ENCODE measurements at regions not wholly inside any gene's neighbourhood (a gene's known extent, or its start where the extent isn't known, plus 50 kb on each side); places are given as distances from the start of the nearest gene placed in this dataset.

DNA sequence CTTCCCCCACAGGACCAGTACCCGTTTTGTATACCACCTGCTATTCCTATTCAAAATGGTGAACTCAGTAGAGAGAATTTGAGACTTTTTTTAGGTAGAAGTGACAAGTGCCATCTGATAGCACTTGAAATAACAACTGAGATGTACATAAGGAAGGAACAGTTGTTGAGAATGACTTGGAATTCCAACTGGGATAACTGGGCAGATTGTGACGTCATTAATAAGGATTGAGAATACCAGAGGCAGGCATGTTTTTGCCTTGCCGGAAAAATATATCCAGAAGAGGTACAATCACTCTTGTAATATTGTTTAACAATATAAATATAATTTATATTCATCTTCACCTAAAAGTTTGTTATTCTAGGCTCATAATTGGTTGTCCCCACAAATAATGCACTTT, 454.1 kb upstream of the RGMA start:
- H3K27me3 Mint-ChIP-seq (ENCODE audit: insufficient read depth): no peaks in the 10 kb centered on the region; the same call in 1 of the 2 replicates
- no peaks in the 10 kb centered on the region for H3K4me1 Mint-ChIP-seq (ENCODE audit: low read depth)
- DNase-seq: no peak
- H3K27ac Mint-ChIP-seq: no peak overlapping the region
- peaks cover 34% of the 10 kb centered on the region for H3K9me3 Mint-ChIP-seq
- TF ChIP-seq, protein P1, sequence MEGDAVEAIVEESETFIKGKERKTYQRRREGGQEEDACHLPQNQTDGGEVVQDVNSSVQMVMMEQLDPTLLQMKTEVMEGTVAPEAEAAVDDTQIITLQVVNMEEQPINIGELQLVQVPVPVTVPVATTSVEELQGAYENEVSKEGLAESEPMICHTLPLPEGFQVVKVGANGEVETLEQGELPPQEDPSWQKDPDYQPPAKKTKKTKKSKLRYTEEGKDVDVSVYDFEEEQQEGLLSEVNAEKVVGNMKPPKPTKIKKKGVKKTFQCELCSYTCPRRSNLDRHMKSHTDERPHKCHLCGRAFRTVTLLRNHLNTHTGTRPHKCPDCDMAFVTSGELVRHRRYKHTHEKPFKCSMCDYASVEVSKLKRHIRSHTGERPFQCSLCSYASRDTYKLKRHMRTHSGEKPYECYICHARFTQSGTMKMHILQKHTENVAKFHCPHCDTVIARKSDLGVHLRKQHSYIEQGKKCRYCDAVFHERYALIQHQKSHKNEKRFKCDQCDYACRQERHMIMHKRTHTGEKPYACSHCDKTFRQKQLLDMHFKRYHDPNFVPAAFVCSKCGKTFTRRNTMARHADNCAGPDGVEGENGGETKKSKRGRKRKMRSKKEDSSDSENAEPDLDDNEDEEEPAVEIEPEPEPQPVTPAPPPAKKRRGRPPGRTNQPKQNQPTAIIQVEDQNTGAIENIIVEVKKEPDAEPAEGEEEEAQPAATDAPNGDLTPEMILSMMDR (IDR thresholded peaks at IDR 0.05): no peak
- H3K4me3 Mint-ChIP-seq: no peak overlapping the region
- no peaks in the 10 kb centered on the region; the same call in 1 of the 2 replicates for H3K36me3 Mint-ChIP-seq (ENCODE audit: low read depth)

DNA sequence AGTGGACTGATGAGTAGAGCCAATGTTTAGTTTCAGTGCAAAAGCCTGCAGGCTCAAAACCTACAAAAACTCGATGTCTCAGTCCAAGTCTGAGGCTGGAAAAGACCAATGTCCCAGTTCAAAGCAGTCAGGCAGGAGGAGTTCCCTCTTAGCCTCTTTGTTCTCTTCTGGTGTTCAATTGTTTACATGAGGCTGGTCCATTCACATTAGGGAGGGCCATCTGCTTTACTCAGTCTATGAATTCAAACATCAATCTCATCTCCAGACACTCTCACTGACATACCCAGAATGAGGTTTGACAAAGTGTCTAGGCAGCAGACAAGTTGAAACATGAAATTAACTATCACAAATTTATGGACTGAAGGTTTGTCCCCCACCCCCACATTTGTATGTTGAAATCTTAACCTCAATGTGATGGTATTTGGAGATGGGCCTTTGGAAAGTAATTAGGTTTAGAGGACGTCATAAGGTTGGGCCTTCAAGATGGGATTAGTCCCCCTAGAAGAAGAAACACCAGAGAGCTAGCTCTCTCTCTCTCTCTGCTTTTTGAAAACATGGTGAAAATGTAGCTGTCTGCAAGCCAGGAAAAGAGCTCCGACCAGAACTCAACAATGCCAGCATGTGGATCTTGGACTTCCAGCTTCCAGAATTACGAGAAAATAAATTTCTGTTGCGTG, 438.5 kb upstream of the RGMA start:
- Mint-ChIP-seq H3K27ac (no peak overlapping the region), H3K36me3 (ENCODE audit: low read depth) (no peaks in the 10 kb centered on the region), H3K9me3 (peaks cover 38% of the 10 kb centered on the region), H3K4me1 (ENCODE audit: low read depth) (no peaks in the 10 kb centered on the region), H3K27me3 (ENCODE audit: insufficient read depth) (no peaks in the 10 kb centered on the region; the same call in 1 of the 2 replicates), H3K4me3 (no peak overlapping the region)
- DNase-seq: no peak
- TF ChIP-seq, protein P1 (IDR thresholded peaks at IDR 0.05): no peak

DNA sequence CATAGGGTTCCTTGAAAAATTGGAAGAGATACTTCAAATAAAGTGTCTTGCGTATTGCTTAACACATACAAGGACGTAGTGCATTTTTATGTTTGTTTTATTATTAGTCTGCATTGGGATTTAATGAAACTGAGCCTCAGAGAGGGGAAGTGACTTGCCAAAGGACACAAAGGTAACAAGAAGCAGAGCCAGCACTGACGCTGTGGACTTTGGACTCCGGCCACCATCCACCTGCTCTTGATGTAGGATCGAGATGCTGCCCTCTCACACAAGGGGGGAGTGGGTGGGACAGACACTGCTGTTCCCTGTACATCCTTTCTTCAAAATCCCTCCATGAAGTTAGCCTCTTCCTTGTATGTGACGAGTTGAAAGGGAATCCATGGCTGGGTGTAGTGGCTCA, 435.4 kb upstream of the RGMA start:
- H3K4me3 Mint-ChIP-seq: no peak overlapping the region
- no peaks in the 10 kb centered on the region for H3K4me1 Mint-ChIP-seq (ENCODE audit: low read depth)
- no peaks in the 10 kb centered on the region; the same call in 1 of the 2 replicates for H3K27me3 Mint-ChIP-seq (ENCODE audit: insufficient read depth)
- H3K9me3 Mint-ChIP-seq: peaks cover 32% of the 10 kb centered on the region
- no peak overlapping the region for H3K27ac Mint-ChIP-seq
- DNase-seq: no peak
- H3K36me3 Mint-ChIP-seq (ENCODE audit: low read depth): no peaks in the 10 kb centered on the region
- TF ChIP-seq, protein P1 (IDR thresholded peaks at IDR 0.05): no peak

DNA sequence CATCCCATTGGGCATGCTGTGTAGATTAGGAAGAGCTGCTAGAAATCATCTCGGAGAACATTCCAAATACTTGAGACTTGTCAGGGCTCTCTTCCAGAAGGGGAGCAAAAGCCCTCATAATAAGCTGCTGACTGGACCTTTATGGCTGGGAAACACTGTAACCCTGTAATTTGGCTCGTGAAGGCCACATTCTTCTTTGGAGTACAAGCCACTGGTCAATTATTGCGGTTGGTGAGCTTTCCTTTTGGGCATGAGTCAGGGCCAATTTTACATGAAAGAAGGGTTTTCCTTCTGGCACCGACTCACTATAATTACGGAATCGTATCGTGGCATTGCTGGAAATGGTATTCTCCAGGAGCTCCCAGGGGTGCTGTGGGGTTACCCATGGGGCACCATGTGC, 434.5 kb upstream of the RGMA start:
- TF ChIP-seq, protein P1 (IDR thresholded peaks at IDR 0.05): no peak
- H3K27ac Mint-ChIP-seq: no peak overlapping the region
- H3K9me3 Mint-ChIP-seq: peaks cover 32% of the 10 kb centered on the region
- no peaks in the 10 kb centered on the region for H3K27me3 Mint-ChIP-seq (ENCODE audit: insufficient read depth)
- H3K36me3 Mint-ChIP-seq (ENCODE audit: low read depth): no peaks in the 10 kb centered on the region
- no peak overlapping the region for H3K4me3 Mint-ChIP-seq
- peak; percentile 52 for DNase-seq
- H3K4me1 Mint-ChIP-seq (ENCODE audit: low read depth): no peaks in the 10 kb centered on the region

DNA sequence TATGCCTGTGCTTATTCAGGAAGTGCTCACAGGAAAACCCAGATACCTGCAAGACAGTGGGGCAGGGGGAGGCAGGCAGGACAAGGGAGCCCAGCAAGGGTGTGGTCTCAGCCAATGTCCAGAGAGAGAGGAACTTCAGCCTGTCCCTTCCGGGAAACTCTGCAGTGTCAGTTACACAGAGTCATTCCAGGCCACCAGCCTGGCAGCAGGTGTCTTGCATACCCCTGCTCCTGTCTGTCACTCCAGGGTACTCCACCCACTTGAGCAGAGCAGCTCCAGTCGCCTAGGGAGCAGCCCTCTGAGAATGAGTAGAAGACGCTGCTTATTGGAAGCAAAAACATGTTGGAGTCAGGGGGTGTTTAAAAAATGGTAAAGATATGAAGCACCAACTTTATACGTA, 431.2 kb upstream of the RGMA start:
- H3K4me3 Mint-ChIP-seq: no peak overlapping the region
- no peak overlapping the region for H3K27ac Mint-ChIP-seq
- H3K27me3 Mint-ChIP-seq (ENCODE audit: insufficient read depth): no peaks in the 10 kb centered on the region
- peaks cover 39% of the 10 kb centered on the region for H3K9me3 Mint-ChIP-seq
- no peaks in the 10 kb centered on the region for H3K36me3 Mint-ChIP-seq (ENCODE audit: low read depth)
- no peak for DNase-seq
- H3K4me1 Mint-ChIP-seq (ENCODE audit: low read depth): no peaks in the 10 kb centered on the region
- TF ChIP-seq, protein P1 (IDR thresholded peaks at IDR 0.05): no peak
